Transverse colon (tissue), 4 donors: ENCODE measurements at regions not wholly inside any gene's neighbourhood (a gene's known extent, or its start where the extent isn't known, plus 50 kb on each side); places are given as distances from the start of the nearest gene placed in this dataset.

Source experiments
- CTCF ChIP-seq, 5 experiments: fragments of 200-600 bp in 3 of 5; fragments of 450-650 bp in 2 of 5; sonication (generic) in 3 of 5; IDR thresholded peaks; 1 replicate in 2 of 5; 2 replicates in 3 of 5; pipeline ENCODE4 v1.5.1; 2016 to 2017; ENCODE audit warnings: antibody characterized with exemption in 5 of 5, inconsistent platforms in 3 of 5, mild to moderate bottlenecking in 2 of 5, moderate library complexity in 1 of 5
- POLR2A ChIP-seq: fragments of 450-650 bp; IDR thresholded peaks from one replicate; pipeline ENCODE4 v1.6.1; 2016; ENCODE audit warnings: antibody characterized with exemption, mild to moderate bottlenecking, moderate library complexity
- POLR2AphosphoS5 ChIP-seq, 3 donors: sonication (generic); formaldehyde crosslinking; IDR thresholded peaks; one replicate each; pipeline ENCODE4 v1.6.1; 2016; ENCODE audit warnings: antibody characterized with exemption in 3 of 3

DNA sequence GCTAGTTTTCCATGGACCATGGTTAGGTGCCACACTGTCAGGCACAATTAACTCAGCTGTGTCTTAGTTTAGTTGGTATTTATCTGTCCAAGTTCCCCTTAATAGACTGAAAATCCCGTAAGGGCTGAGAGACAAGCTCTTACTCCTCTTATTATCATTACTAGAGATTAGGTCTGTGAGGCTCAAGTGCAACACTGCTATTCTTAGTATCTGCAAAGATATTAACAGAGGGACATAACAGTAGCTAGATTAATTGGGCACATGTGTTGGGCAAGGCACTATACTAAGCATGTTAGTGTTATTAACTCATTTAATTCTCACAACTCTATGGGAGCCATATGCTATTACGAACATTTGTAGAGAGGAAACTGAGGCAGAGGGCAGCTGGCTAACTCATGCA lies 137.3 kb downstream of the VEGFA start:
- TF ChIP-seq CTCF (IDR thresholded peaks at IDR 0.05) (no peak), POLR2A (no peak), POLR2AphosphoS5 (IDR thresholded peaks at IDR 0.05) (no peak)
